GM10248 (cell line): ENCODE measurements at regions not wholly inside any gene's neighbourhood (a gene's known extent, or its start where the extent isn't known, plus 50 kb on each side); places are given as distances from the start of the nearest gene placed in this dataset.

ENCODE experiments used
- CTCF ChIA-PET: fragments of 300-600 bp; sonication (Branson Sonifier 250); formaldehyde crosslinking; extraction: SDS; loops from one replicate; lab custom pipeline; 2021; ENCODE audit warnings: antibody characterized with exemption; lab: Yijun Ruan, JAX
- POLR2A ChIA-PET: fragments of 350-650 bp; sonication (Branson Sonifier 250); formaldehyde crosslinking; extraction: SDS; loops from one replicate; lab custom pipeline; 2020; ENCODE audit warnings: antibody characterized with exemption; lab: Yijun Ruan, JAX
- DNase-seq: peaks from one replicate; pipeline ENCODE4 v3.0.0; 2012; ENCODE audit errors: extremely low spot score
- CTCF ChIP-seq: IDR thresholded peaks from 2 replicates; pipeline ENCODE4 v1.5.1; 2012; ENCODE audit warnings: mild to moderate bottlenecking, low read depth; ENCODE audit errors: extremely low read depth, missing control alignments, control extremely low read depth

- DNase-seq: no peak
- CTCF ChIA-PET: interaction anchor here (1.0 to 6.0 kb wide), 9 partner anchors 11 to 988 kb away, joined by 3 to 39 read pairs (median 5); partner anchors contain the start of gene ZNF438
Measured at GRCh38 chr10:30782157-30782536, 152.6 kb upstream of the LYZL2 start.

GRCh38 chr10:30781670-30782121 lies 152.1 kb upstream of the LYZL2 start:
- ChIA-PET POLR2A (interaction anchor here (0.5 kb wide), 1 partner anchor 22 kb away, joined by 3 read pairs; no protein-coding TSS in a partner anchor), CTCF (interaction anchor here (0.6 to 6.0 kb wide), 9 partner anchors 11 to 1044 kb away, joined by 3 to 39 read pairs (median 4); partner anchors contain the start of gene ZNF438)
- no peak for DNase-seq
- TF ChIP-seq CTCF: no peak

More at GRCh38 chr10:30782157-30782536, 152.6 kb upstream of the LYZL2 start:
- no peak for TF ChIP-seq CTCF
- POLR2A ChIA-PET: interaction anchor here (0.5 kb wide), 1 partner anchor 22 kb away, joined by 3 read pairs; no protein-coding TSS in a partner anchor

- TF ChIP-seq CTCF: no peak
- DNase-seq: no peak
- ChIA-PET POLR2A (no interaction called here), CTCF (no interaction called here)
Measured at GRCh38 chr10:30778769-30779168, 149.2 kb upstream of the LYZL2 start.

GRCh38 chr10:30775779-30776591 lies 146.4 kb upstream of the LYZL2 start:
- POLR2A ChIA-PET: no interaction called here
- no peak for TF ChIP-seq CTCF
- CTCF ChIA-PET: interaction anchor here (0.8 to 1.2 kb wide), 2 partner anchors 9 to 24 kb away, joined by 3 to 5 read pairs; no protein-coding TSS in a partner anchor
- no peak for DNase-seq

GRCh38 chr10:30774261-30774660 lies 144.7 kb upstream of the LYZL2 start:
- no peak for DNase-seq
- no peak for TF ChIP-seq CTCF
- ChIA-PET POLR2A (no interaction called here), CTCF (interaction anchor here (1.5 to 1.7 kb wide), 2 partner anchors 9 kb away, joined by 4 to 8 read pairs; no protein-coding TSS in a partner anchor)

GRCh38 chr10:30773501-30773900 lies 143.9 kb upstream of the LYZL2 start:
- ChIA-PET POLR2A (no interaction called here), CTCF (interaction anchor here (1.5 to 1.7 kb wide), 2 partner anchors 9 to 10 kb away, joined by 4 to 8 read pairs; no protein-coding TSS in a partner anchor)
- no peak for TF ChIP-seq CTCF
- no peak for DNase-seq
